ENCODE measurements at regions not wholly inside any gene's neighbourhood (a gene's known extent, or its start where the extent isn't known, plus 50 kb on each side); places are given as distances from the start of the nearest gene placed in this dataset.
"Not testable (repeated sequence)": the region's sequence is repeated elsewhere in the genome, so short reads cannot be mapped to it uniquely, and the experiment has no call there.

DNA sequence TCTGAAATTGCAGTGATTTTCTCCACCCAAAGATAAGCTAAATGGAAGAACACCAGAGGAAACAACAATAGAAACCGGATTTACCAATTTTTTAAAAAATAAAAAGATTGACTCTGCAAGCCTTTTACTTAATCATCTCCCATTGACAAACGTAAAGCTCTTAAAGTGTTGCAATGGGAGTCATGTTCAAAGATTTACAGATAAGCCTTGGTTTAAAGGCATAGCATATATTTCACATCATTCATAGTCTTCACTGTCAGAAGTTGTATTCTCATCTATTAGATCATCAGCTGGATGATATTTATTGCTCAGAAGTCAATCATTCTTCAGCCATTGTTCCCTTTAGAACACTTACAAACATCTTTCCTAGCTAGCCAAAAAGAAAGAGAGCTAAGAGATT, 397.6 kb downstream of the GBE1 start:
- no peak for DNase-seq

DNA sequence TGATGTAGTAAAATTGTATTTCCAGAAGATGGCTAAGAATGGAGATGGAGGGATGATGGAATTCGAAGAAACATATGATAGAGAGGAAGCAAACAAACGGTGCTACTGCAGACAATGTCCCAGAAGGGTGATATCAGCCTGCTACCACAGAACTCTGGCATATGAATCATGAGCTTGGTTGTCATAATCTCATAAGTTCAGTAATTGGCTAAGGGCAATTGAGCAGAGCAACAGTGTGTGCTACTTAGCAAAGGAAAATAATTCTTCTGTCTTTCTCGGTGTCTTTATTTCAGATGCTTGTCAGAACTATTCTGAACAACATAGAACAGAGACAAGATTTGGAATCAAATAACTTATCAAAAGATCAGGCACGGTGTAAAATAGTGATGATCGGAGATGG, 407.3 kb downstream of the GBE1 start:
- DNase-seq, result no peak

DNA sequence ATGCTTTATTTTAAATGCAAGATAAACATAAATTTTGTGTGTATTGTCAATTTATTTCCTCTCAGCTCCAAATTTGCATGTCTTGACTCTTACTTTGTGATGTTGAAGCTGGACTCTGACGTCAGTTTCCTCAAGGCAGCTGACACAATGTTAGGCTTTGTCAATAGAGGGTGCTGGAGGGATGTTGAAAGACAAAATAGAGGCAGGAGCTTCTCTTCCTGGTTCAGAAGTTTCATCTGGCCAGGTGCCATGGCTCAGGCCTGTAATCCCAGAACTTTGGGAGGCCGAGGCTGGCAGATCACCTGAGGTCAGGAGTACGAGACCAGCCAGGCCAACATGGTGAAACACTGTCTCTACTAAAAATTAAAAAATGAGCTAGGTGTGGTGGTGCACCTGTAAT, 408.6 kb downstream of the GBE1 start:
- DNase-seq, result no peak

DNA sequence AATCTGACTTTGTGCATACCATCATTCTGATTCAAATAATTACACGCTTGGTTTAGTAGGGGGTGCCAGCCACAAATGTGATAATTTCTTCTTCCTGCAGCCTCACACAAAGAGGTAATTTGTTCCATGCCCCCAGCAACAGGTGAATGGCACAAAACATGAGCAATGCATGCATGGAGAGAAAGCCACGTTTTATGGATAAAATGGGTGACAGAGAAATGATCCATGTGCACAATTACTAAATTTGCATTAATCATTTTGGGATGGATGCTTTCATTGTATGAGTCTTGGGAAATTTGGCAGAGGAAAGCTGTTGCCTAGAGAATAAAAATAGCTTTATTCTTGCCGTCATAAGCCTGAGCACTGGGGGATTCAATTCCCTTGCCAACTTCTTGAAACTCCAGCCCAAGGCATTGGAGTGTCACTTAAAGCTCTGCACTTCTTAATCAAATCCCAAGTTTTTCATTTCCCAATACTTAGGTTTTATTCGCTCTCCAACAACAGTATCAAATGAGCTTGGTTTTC, 411.6 kb downstream of the GBE1 start:
- DNase-seq, result no peak

DNA sequence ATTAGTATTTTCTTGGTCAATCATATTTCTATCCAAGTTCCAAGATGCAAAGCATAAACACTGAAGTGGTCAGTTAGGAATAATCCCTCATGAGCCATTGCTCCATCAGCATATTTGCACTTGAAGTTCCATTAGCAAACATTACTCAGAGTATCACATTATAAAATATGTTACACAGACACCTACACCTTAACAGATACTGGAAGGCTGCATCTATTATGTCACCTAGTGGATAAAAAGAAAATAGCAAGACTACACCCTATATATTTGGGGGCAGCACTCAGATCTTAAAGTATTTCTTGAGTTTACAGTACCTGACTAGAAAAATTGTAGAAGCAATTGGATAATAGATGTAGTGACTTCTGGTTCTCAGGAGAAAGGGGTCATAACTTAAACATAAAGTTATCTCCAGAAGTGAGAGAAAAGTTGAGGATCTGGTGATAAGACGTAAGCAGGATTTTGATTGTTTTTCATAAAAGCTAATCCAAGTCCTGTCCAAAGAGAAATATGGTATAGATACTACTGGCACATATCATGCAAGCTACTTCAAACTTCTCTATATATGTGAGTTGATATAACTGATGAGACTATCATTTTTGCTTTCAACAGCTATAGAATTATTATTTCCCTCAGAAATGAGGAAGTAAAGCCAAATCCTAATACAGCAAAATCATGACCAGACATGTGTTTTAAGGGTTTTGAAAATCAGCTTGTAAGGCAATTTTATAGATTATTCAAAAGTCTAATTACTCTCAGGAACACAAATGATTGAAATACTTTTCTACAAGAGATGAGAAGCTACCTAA, 422.2 kb downstream of the GBE1 start:
- DNase-seq, result no peak

DNA sequence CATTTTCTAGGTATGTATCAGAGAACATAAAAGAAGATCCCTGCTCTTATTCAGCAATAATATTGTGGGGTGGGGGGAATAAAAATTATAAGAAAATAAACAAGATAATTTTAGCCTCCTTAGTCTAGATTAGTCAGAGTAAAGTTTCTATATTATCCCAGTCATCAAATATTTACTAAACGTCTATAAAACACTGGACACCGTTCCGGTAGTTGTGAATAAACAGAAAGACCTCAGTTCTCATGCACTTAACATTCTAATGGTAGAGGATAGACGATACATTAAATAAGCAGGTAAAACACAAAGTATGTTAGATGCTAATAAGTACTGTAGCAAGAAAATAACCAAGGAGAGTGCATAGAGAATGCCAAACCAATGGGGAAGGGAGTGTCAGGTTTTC, 425.0 kb downstream of the GBE1 start:
- DNase-seq, result no peak

DNA sequence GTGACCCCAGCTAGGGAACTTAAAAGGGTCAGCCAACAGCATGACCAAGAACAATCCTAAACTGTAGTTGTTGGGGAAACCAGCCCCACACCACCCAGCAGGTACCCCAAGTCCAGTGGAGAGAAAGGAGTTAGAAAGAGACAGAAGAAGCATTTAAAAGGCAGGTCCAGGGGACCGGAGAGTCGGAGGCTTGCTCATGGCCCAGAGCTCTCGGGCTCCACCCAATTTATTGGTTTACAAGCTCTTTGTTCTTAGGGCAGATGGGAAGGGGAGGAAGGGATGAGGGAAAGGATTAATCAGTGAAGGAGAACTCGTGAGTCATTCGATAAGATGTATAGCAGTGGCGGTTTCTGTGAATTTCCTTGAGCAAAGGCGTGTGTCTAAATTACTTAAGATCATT, 431.6 kb downstream of the GBE1 start:
- not testable (repeated sequence) for DNase-seq

DNA sequence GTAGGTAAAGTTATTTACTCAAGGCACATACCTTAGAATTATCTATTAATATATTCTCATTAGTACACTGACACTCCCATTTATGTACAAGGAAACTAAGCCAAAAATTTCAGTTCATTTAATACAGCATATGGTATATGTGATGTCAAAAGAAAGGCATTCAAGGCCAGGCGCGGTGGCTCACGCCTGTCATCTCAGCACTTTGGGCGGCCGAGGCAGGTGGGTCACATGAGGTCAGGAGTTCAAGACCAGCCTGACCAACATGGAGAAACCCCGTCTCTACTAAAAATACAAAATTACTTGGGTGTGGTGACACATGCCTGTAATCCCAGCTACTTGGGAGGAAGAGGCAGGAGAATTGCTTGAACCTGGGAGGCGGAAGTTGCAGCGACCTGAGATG, 435.2 kb downstream of the GBE1 start:
- no peak for DNase-seq

DNA sequence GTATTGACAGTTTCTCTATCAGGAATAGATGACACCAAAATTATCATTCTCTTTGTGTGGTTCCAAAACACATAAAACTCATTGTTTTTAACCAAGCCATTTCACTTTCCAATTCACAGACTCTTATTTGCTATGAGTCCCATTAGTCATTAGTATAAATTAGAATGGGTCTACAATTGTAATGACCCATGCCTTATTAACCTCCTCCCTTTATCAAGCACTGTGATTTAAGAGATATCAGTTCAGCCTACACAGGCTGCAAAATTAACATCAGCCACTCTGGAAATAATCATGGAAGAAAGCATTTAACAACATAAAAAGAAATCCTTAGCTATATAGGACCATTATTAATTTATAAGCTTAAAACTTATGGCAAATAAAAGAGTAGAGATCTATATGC, 440.6 kb downstream of the GBE1 start:
- no peak for DNase-seq

DNA sequence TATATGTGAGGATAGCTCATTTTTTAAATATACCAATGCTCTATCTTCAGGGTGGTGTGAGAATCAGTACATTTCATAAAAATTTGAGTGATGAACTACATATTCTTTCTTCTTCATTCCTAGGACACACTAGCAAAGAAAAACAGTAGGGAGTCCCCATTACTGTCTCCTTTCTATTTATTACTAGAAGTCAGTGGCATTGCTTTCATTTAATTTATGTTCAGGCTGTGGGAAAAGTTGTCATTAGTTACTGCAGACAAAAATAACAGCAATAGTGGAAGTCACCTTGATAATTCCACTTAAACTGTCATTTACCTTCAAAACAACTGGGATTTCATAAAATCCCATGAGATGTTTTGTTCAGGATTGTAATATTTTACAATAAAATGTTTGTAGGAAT, 446.4 kb downstream of the GBE1 start:
- no peak for DNase-seq

DNA sequence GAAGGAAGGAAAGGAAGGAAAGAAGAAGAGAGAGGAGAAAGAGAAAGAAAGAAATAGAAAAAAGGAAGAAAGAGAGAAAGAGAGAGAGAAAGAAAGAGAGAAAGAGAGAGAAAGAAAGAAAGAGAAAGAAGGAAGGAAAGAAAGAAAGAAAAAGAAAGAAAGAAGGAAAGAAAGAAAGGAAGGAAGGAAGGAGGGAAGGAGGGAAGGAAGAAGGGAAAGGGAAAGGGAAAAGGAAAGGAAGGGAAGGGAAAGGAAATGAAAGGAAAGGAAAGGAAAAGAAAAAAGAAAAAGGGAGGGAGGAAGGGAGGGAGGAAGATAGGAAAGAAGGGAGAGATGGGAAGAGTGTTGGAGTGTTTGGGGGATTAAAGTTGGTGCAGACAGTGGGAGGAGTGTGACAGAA, 450.1 kb downstream of the GBE1 start:
- DNase-seq, result no peak

DNA sequence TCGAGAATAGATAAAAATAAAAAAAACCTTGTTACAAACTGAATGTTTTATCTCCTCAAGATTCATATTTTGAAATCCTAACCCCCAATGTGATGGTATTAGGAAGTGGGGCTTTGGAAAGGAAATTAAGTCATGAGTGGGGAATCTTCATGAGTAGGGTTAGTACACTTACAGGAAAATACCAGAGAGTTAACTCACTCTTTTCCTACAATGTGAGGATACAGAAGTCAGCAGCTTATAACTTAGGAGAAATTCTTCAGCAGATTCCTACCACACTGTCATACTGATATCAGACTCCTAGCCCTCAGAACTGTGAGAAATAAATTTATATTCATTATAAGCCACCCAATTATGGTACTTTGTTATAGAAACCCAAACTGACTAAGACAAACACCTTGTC, 453.1 kb downstream of the GBE1 start:
- DNase-seq, result no peak

DNA sequence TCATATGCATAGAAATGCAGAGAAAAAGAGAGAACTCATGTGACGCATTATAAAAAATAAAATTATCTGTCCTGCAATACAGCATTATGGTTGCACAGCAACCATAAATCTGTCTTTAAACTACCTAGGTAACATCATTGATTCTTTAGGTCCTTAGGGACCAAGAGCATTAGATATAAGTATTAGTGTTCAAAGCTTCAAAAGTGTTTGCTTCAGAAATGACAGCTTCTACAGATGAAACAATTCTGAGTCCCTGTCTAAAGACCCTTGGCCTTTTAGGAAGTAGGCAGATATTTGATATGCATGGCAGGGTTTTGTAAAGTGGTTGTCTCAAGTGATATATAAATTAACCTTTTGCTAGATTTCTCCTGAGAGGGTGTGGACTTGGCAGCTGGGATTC, 454.2 kb downstream of the GBE1 start:
- no peak for DNase-seq

DNA sequence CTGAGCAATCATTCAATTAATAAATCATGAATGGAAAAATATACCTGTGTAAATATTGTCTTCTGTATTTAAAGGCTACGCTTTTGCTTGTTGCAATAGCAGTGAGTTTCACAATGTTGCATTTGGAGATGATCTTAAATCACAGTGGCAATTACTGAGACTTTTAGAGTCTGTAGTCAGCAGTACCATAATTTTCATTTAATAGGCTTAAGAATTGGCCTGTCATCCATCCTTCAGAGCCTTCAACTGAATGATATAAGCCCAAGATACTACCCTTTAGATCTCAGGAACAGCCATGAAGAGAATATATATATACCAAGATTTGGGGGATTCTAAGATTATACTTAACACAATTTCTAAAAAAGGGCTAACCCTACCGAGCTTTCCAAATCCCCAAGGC, 458.1 kb downstream of the GBE1 start:
- no peak for DNase-seq

DNA sequence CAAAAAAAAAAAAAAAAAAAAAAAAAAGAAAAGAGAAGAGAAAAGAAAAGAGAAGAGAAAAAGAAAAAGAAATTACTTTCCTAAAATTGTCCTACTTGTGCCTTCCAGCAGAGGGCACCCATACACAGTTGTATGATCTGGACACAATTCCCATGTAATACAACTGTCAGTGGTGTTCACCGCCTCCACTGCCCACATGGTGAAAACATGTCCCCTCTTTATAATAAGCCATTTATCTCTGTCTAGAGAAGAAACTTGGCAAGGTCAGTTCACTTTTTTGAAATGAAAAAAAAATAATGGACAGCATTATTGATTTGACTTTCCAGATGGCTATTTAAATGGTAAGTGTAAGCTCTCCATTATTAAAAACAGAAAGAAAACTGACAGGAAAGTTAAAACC, 459.4 kb downstream of the GBE1 start:
- DNase-seq, result no peak

DNA sequence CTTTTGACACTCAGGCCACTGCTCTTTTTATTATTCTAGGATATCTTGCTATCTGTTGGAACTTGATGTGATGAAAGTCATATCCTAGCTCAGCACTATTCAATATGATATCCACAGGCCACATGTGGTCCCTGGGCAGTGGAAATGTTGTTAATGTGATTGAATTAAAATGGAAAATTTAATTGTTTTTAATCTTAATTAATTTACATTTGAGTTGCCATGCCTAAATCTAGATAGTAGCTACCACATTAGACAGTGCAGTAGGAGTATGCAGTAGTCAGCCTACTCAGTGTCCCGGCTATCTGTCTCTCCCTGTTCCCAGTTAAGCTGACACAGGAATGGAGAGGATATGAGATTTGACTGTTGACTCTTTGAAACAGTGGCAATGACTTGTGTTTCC, 460.2 kb downstream of the GBE1 start:
- DNase-seq, result no peak

DNA sequence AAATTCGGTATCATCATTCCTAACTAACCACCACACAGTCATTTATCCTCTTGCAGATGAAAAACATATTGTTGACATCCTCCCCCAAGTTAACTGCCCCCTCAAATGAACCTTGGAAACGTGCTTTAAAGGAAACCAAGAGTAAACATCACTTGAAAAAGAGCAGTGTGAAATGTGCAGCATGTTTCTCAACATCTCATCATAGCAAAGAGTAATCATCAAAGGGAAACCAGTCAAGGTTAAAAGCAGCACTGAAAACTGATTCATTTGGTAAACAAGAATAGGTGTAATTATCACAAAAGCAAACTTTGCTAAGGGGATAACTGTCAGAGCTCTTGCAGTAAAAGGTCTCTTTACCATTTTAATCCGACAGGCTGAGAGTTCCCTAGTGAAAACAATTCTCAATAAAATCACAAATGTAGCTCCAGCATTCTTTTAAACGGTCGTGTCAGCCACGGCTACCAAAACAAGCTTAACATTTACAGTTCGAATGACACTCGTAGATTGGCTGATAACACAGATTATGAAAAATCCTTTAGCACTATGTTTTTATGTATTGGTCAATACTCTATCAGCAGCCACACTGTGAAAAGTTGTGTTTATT, 461.0 kb downstream of the GBE1 start:
- no peak for DNase-seq

DNA sequence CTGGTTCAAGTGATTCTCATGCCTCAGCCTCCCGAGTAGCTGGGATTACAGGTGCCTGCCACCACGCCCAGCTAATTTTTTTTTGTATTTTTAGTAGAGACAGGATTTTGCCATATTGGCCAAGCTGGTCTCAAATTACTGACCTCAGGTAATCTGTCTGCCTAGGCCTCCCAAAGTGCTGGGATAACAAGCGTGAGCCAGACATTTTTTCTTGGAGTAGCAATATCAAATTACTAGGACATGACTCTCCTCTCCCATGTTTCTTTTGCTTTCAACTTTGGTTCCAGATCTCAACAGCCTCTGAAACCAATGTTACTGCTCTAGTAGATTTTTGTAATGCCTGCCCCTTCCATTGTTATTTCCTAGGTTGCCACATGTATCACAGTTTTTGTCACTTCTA, 462.0 kb downstream of the GBE1 start:
- no peak for DNase-seq

DNA sequence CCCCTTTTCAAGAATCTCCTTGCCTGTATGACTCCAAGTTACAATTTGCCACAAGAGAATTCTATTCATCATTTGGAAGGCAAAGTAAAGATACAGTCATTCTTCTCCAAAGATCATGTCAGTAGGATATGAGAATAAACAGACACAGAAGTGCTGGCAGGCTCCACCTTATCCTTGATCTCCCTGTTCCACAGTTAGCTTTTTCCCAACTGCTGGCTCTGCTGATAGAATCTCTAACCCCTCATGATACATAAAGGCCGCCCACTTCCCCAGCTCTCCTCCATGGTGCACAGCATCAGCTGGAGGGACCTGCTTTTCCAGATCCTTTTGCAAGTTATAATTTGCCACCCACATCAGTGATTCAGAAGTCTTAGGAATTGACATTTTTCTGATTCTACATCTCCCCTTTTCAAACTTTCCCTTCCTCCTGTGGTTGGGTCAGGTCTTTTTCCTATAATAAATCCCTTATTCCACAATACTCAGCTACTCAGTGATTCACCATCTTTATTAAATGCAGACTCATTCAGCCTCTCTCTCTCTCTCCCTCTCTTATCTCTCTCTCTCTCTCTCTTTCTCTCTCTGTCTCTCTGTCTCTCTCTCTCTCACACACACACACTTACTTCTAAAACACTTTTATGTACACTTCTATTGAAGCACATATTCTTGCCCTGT, 465.4 kb downstream of the GBE1 start:
- no peak for DNase-seq

DNA sequence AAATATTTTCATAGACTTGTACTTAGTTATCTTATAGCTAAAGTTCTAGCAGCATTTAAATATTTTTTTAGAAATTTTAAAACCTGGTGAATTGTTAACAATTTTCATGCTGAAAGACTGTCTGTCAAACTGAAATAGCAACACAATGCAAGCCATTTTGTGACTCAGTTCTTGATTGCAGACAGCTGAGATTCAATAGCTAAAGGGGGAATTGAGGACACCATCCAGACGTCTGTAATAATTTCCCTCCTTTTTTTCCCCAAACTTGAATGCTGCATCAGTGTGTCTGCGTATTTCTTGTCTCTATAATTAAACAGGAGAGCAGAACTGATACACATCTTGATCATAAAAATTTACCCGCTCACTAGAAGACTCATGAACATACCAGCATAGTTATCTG, 468.3 kb downstream of the GBE1 start:
- no peak for DNase-seq

DNA sequence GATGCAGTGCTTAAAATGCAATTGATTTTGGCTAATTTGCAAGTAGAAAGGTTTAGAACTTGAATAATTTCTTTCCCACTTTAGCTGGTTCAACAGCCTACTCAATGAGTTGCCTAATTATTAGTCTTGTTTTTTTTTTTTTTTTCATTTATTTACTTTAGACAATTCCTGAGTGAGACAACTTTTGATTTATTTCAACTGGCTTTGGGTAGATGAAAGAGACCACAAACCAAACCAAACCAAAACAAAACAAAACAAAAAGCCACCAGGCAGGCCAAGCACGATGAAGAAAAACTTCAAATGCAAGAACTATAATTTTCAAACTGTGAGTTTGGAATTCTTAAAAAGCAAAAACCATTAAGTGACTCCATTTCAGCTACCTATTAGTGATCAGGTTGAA, 469.9 kb downstream of the GBE1 start:
- DNase-seq, result no peak

DNA sequence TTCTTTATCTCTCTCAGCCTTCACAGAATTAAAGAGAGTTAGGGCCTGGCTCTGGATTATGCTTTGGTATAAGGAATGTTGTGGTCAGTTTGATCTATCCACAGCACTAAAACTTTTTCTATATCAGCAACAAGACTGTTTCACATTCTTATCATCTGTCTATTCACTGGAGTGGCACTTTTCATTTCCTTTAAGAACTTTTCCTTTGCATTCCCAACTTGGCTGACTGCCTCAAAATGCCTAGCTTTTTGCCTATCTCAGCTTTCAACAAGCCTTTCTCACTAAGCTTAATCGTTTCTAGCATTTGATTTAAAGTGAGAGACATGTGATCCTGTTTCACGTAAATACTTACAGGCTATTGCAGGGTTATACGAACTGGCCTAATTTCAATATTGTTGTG, 471.8 kb downstream of the GBE1 start:
- no peak for DNase-seq

DNA sequence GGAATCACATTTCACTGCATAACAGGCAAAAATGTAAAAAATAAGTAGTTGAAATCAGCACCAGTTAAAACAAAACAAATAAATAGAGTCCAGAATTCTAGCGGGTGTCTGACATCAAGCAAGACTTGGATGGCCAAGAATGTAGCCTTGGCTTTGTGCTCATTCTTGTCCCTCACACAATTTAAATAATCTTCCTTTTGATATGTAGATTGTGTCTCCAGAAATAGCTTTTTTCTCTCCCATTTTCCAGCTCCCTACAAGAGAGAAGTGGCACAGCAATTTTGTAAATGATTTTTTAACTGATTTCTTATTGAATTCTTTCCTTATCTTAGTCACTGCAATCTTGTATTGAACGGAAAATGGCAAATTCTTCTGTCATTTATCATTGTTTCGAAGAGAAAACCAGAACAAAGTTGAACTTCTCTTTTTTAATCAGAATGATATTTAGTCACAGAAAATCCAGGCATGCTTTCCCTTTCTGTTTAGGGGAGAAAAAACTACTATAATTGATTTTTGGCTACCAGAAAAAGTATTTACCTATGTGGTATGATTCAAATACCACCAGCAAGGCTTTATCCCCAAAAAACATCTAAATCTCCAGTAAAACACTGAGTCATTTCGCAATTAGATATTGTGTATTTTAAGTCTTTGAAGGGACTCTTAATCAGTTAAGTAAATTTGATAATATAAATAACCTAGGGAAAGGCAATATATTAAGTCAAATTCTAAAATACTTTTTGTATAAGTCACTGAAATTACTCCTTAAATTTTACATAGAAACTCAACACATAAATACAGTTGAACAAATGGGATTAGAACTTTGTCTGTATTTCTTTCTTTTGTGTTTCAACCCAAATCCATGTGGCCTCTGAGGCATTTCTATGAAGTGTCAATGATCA, 481.7 kb downstream of the GBE1 start:
- no peak for DNase-seq

All from NCI-H187 treated with DMSO at 0.1 percent for 48 hours (cell line).